ENCODE measurements at regions not wholly inside any gene's neighbourhood (a gene's known extent, or its start where the extent isn't known, plus 50 kb on each side); places are given as distances from the start of the nearest gene placed in this dataset.

GRCh38 chr7:22921386-22922086, 92.4 kb downstream of the HYCC1 start:
- DNase-seq (ENCODE audit: low spot score) = no peak
- intact Hi-C loops (cut with DNase I) = no loop called here

- DNase-seq (ENCODE audit: low spot score) = no peak
- intact Hi-C loops (cut with DNase I) = no loop called here
These were observed 93.3 kb downstream of the HYCC1 start for GRCh38 chr7:22920672-22921071.

- no peak for DNase-seq (ENCODE audit: low spot score)
- intact Hi-C loops (cut with DNase I) = no loop called here
These were observed 90.5 kb upstream of the TOMM7 start for GRCh38 chr7:22913158-22913557.

- DNase-seq (ENCODE audit: low spot score) = no peak
- intact Hi-C loops (cut with DNase I) = no loop called here
These were observed 89.2 kb upstream of the TOMM7 start for GRCh38 chr7:22911889-22912288.

GRCh38 chr7:22909917-22910316, 87.3 kb upstream of the TOMM7 start:
- intact Hi-C loops (cut with DNase I) = no loop called here

GRCh38 chr7:22907805-22908204, 85.2 kb upstream of the TOMM7 start:
- no peak for DNase-seq (ENCODE audit: low spot score)
- intact Hi-C loops (cut with DNase I) = no loop called here

More at GRCh38 chr7:22909917-22910316, 87.3 kb upstream of the TOMM7 start:
- no peak for DNase-seq (ENCODE audit: low spot score)

GRCh38 chr7:22900784-22901183, 78.1 kb upstream of the TOMM7 start:
- intact Hi-C loops (cut with DNase I) = no loop called here
- no peak for DNase-seq (ENCODE audit: low spot score)

GRCh38 chr7:22900101-22900500, 77.5 kb upstream of the TOMM7 start:
- no peak for DNase-seq (ENCODE audit: low spot score)
- intact Hi-C loops (cut with DNase I) = no loop called here

- intact Hi-C loops (cut with DNase I) = no loop called here
- DNase-seq (ENCODE audit: low spot score) = no peak
These were observed 74.3 kb upstream of the TOMM7 start for GRCh38 chr7:22896917-22897316.

- intact Hi-C loops (cut with DNase I) = no loop called here
- DNase-seq (ENCODE audit: low spot score) = no peak
These were observed 73.1 kb upstream of the TOMM7 start for GRCh38 chr7:22895828-22896165.

GRCh38 chr7:22895140-22895827, 72.6 kb upstream of the TOMM7 start:
- no peak for DNase-seq (ENCODE audit: low spot score)
- intact Hi-C loops (cut with DNase I) = no loop called here

- intact Hi-C loops (cut with DNase I) = no loop called here
- DNase-seq (ENCODE audit: low spot score) = no peak
These were observed 71.9 kb upstream of the TOMM7 start for GRCh38 chr7:22894546-22894945.

- no peak for DNase-seq (ENCODE audit: low spot score)
- intact Hi-C loops (cut with DNase I) = no loop called here
These were observed 68.1 kb upstream of the TOMM7 start for GRCh38 chr7:22890773-22891172.

GRCh38 chr7:22885797-22886261, 63.2 kb upstream of the TOMM7 start:
- intact Hi-C loops (cut with DNase I) = no loop called here
- DNase-seq (ENCODE audit: low spot score) = no peak

- intact Hi-C loops (cut with DNase I) = no loop called here
- no peak for DNase-seq (ENCODE audit: low spot score)
These were observed 62.5 kb upstream of the TOMM7 start for GRCh38 chr7:22884911-22885788.

- no peak for DNase-seq (ENCODE audit: low spot score)
- intact Hi-C loops (cut with DNase I) = no loop called here
These were observed 59.5 kb upstream of the TOMM7 start for GRCh38 chr7:22882106-22882505.

GRCh38 chr7:22879709-22880306, 57.2 kb upstream of the TOMM7 start:
- intact Hi-C loops (cut with DNase I) = no loop called here
- DNase-seq (ENCODE audit: low spot score) = no peak

- DNase-seq (ENCODE audit: low spot score) = no peak
- intact Hi-C loops (cut with DNase I) = no loop called here
These were observed 56.6 kb upstream of the TOMM7 start for GRCh38 chr7:22879280-22879679.

GRCh38 chr7:22876986-22877729, 54.5 kb upstream of the TOMM7 start:
- intact Hi-C loops (cut with DNase I) = no loop called here
- no peak for DNase-seq (ENCODE audit: low spot score)
